ENCODE measurements at regions not wholly inside any gene's neighbourhood (a gene's known extent, or its start where the extent isn't known, plus 50 kb on each side); places are given as distances from the start of the nearest gene placed in this dataset.

DNA sequence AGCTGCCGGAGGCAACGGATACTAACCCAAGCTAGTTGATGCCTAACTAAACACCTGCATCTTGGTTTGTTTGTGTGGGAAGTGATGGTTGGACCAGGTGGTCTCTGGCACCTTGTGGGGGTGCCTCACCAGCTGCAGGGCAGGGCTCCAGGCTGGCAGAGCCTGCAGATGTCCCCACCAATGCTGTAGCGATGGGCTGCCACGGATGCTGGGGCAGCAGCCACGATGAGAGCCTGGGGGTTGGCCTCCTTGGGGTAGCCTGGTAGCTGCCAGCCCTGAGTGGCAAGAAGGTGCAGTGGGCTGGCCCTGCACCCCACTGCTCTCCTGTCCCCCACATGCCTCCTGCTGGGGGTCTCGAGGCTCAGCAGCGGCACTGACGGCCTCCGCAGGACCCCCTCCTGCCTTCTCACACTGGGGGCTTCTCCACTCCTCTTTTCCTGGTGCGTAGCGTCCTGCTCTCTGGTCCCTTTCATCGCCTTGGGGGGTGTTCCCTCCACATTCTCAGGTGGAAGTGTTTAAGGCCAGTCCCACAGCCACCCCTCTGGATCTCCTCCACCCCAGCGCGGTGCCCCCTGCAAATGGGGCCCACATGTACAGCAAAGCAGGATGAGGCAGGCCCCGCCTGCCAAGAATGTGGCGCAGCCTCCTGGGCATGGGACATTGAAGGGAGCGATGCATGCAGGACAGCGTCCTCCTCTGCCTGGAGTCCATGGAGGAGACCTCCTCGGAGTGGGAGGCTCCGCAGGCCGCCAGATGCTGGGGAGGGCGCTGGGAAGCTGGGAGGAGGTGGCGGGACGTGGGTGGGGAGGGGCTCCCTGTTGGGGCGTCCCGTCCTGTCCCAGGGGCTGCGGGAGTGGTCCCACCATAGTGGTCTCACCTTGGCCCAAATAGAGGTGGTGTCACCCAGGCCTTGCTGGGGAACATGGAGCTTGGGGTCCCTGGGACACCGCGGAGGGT is 173.1 kb downstream of the ASB1 start:
- TF ChIP-seq, protein P1, sequence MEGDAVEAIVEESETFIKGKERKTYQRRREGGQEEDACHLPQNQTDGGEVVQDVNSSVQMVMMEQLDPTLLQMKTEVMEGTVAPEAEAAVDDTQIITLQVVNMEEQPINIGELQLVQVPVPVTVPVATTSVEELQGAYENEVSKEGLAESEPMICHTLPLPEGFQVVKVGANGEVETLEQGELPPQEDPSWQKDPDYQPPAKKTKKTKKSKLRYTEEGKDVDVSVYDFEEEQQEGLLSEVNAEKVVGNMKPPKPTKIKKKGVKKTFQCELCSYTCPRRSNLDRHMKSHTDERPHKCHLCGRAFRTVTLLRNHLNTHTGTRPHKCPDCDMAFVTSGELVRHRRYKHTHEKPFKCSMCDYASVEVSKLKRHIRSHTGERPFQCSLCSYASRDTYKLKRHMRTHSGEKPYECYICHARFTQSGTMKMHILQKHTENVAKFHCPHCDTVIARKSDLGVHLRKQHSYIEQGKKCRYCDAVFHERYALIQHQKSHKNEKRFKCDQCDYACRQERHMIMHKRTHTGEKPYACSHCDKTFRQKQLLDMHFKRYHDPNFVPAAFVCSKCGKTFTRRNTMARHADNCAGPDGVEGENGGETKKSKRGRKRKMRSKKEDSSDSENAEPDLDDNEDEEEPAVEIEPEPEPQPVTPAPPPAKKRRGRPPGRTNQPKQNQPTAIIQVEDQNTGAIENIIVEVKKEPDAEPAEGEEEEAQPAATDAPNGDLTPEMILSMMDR (IDR thresholded peaks at IDR 0.05; ENCODE audit: low read depth, low read length, missing input control), result no peak
- TF ChIP-seq, protein P2, sequence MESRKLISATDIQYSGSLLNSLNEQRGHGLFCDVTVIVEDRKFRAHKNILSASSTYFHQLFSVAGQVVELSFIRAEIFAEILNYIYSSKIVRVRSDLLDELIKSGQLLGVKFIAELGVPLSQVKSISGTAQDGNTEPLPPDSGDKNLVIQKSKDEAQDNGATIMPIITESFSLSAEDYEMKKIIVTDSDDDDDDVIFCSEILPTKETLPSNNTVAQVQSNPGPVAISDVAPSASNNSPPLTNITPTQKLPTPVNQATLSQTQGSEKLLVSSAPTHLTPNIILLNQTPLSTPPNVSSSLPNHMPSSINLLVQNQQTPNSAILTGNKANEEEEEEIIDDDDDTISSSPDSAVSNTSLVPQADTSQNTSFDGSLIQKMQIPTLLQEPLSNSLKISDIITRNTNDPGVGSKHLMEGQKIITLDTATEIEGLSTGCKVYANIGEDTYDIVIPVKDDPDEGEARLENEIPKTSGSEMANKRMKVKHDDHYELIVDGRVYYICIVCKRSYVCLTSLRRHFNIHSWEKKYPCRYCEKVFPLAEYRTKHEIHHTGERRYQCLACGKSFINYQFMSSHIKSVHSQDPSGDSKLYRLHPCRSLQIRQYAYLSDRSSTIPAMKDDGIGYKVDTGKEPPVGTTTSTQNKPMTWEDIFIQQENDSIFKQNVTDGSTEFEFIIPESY (IDR thresholded peaks at IDR 0.05), result no peak
- TF ChIP-seq JUND (IDR thresholded peaks at IDR 0.05) (no peak), EGR1 (IDR thresholded peaks at IDR 0.05; ENCODE audit: low read depth in 2 of 2) (no peak), RXRA (IDR thresholded peaks at IDR 0.05) (no peak), GABPA (IDR thresholded peaks at IDR 0.05 in 1 of 2, conservative IDR thresholded peaks at IDR 0.05 in 1 of 2) (no peak), YY1 (IDR thresholded peaks at IDR 0.05) (no peak)
